Heart left ventricle (tissue), 13 donors: ENCODE measurements at regions not wholly inside any gene's neighbourhood (a gene's known extent, or its start where the extent isn't known, plus 50 kb on each side); places are given as distances from the start of the nearest gene placed in this dataset.

ENCODE experiments used
- CTCF ChIP-seq, 12 donors: fragments of 200-600 bp; sonication (generic) in 4 of 12; IDR thresholded peaks; one replicate each; pipeline versions ENCODE4 v1.5.0 to v1.8.0; 2018 to 2022; ENCODE audit warnings: antibody characterized with exemption in 12 of 12, mild to moderate bottlenecking in 5 of 12
- POLR2A ChIP-seq, 2 donors: fragments of 450-650 bp; IDR thresholded peaks; one replicate each; pipeline ENCODE4 v1.6.1; 2017; ENCODE audit warnings: antibody characterized with exemption in 2 of 2, mild to moderate bottlenecking in 2 of 2, moderate library complexity in 2 of 2
- donor health status: ischemic (EF 13 %, LVEDD 7.1; RV severe dilation, severe dysfunction).
- donor health status: DM: no; HTN: yes; CAD: no.
- donor health status: DM: no; HTN: no; CAD: no.
- donor health status: ischemic (EF 25% LVEDD 6.9; RV normal size, moderate dysfunction).
- donor health status: ischemic (EF 25% LVEDD 5.7; RV mildly dilated, moderate dysfunction).
- donor health status: ischemic (EF 35%, LVEDD 5.7; RV mildly dilated, moderate dysfunction).
- donor health status: nonischemic (EF 11% LVEDD 7.7; RV severe dilation, severe dysfunction).
- donor health status: DM: yes; HTN: yes; CAD: no.
- donor health status: PGD.
- donor health status: ischemic (EF 29% LVEDD 5.4; RV normal size, mild dysfunction).
- donor health status: nonischemic (EF 23%, LVEDD 6.1; RV moderate dilation, normal function).

- TF ChIP-seq CTCF (IDR thresholded peaks at IDR 0.05) (peak in 4 of 12 donors; percentile 9 to 31 (median 20)), POLR2A (IDR thresholded peaks at IDR 0.05) (no peak)
Observed at GRCh38 chr10:111207500-111207899, 130.7 kb downstream of the ADRA2A start.
